H9 (cell line): ENCODE measurements at regions not wholly inside any gene's neighbourhood (a gene's known extent, or its start where the extent isn't known, plus 50 kb on each side); places are given as distances from the start of the nearest gene placed in this dataset.

Experiments used
- DNase-seq: peaks from one replicate; pipeline ENCODE4 v3.0.0-alpha.2; 2017
- H2AFZ ChIP-seq: one replicate; pipeline ENCODE4 v1.6.1; 2013; ENCODE audit warnings: mild to moderate bottlenecking, low read length, control low read depth, moderate library complexity
- H2AK5ac ChIP-seq: 2 replicates; pipeline ENCODE4 v1.6.1; 2013; ENCODE audit warnings: low read length, control low read depth, mixed read lengths; ENCODE audit not compliant: insufficient read length
- H2BK120ac ChIP-seq: one replicate; pipeline ENCODE4 v1.6.1; 2013; ENCODE audit warnings: low read depth, mild to moderate bottlenecking, low read length, control low read depth, inconsistent platforms; ENCODE audit not compliant: poor library complexity, severe bottlenecking
- H2BK12ac ChIP-seq: 2 replicates; pipeline ENCODE4 v1.6.1; 2013; ENCODE audit warnings: low read length, control low read depth, mixed read lengths, low read depth; ENCODE audit not compliant: insufficient read length
- H2BK15ac ChIP-seq: 2 replicates; pipeline ENCODE4 v1.6.1; 2013; ENCODE audit warnings: low read depth, low read length, control low read depth
- H2BK20ac ChIP-seq: one replicate; pipeline ENCODE4 v1.6.1; 2013; ENCODE audit warnings: low read depth, mild to moderate bottlenecking, low read length, control low read depth, inconsistent platforms; ENCODE audit not compliant: poor library complexity, severe bottlenecking
- H2BK5ac ChIP-seq: 2 replicates; pipeline ENCODE4 v1.6.1; 2013; ENCODE audit warnings: low read length, control low read depth, mixed read lengths; ENCODE audit not compliant: insufficient read length
- H3K14ac ChIP-seq: 2 replicates; pipeline ENCODE4 v1.6.1; 2013; ENCODE audit warnings: low read length, control low read depth; ENCODE audit not compliant: insufficient read depth
- H3K18ac ChIP-seq: 2 replicates; pipeline ENCODE4 v1.6.1; 2013; ENCODE audit warnings: low read depth, mild to moderate bottlenecking, mixed read lengths, low read length, control low read depth; ENCODE audit not compliant: insufficient read length
- H3K23ac ChIP-seq: 2 replicates; pipeline ENCODE4 v1.6.1; 2013; ENCODE audit warnings: low read length, control low read depth, mixed read lengths, low read depth; ENCODE audit not compliant: insufficient read length
- H3K23me2 ChIP-seq: 2 replicates; pipeline ENCODE4 v1.6.1; 2013; ENCODE audit warnings: low read depth, mild to moderate bottlenecking, mixed read lengths, low read length, control low read depth; ENCODE audit not compliant: insufficient read length, poor library complexity, severe bottlenecking
- H3K27ac ChIP-seq: 2 replicates; pipeline ENCODE4 v1.5.1; 2013; ENCODE audit warnings: low read length, control low read depth, mixed read lengths, low read depth; ENCODE audit not compliant: insufficient read length
- H3K27me3 ChIP-seq: 2 replicates; pipeline ENCODE4 v1.6.1; 2013; ENCODE audit warnings: low read length, control low read depth, inconsistent platforms; ENCODE audit not compliant: insufficient read depth
- H3K4ac ChIP-seq: 2 replicates; pipeline ENCODE4 v1.6.1; 2013; ENCODE audit warnings: low read depth, mild to moderate bottlenecking, control low read depth, inconsistent platforms, low read length, moderate library complexity
- H3K4me1 ChIP-seq: 2 replicates; pipeline ENCODE4 v1.6.1; 2013; ENCODE audit warnings: low read length, control low read depth, inconsistent platforms; ENCODE audit not compliant: insufficient read depth
- H3K4me2 ChIP-seq: 2 replicates; pipeline ENCODE4 v1.6.1; 2013; ENCODE audit warnings: low read length, control low read depth, mixed read lengths; ENCODE audit not compliant: insufficient read length, insufficient read depth
- H3K56ac ChIP-seq: 2 replicates; pipeline ENCODE4 v1.6.1; 2013; ENCODE audit warnings: low read depth, mild to moderate bottlenecking, mixed read lengths, low read length, control low read depth; ENCODE audit not compliant: insufficient read length
- H3K79me1 ChIP-seq: 2 replicates; pipeline ENCODE4 v1.6.1; 2013; ENCODE audit warnings: low read depth, mild to moderate bottlenecking, moderate library complexity, low read length, control low read depth, inconsistent platforms; ENCODE audit not compliant: insufficient read depth, poor library complexity, severe bottlenecking
- H3K79me2 ChIP-seq: 2 replicates; pipeline ENCODE4 v1.6.1; 2013; ENCODE audit warnings: low read length, control low read depth, inconsistent platforms; ENCODE audit not compliant: insufficient read depth
- H3K9ac ChIP-seq: 2 replicates; pipeline ENCODE4 v1.6.1; 2013; ENCODE audit warnings: low read length, control low read depth, mixed read lengths; ENCODE audit not compliant: insufficient read length; ENCODE audit errors: extremely low read depth
- H3K9me3 ChIP-seq: one replicate; pipeline ENCODE4 v1.6.1; 2013; ENCODE audit warnings: low read depth, low read length, inconsistent platforms; ENCODE audit not compliant: control insufficient read depth
- H3T11ph ChIP-seq: one replicate; pipeline ENCODE4 v1.6.1; 2013; ENCODE audit warnings: mild to moderate bottlenecking, low read length, control low read depth, inconsistent platforms
- H4K20me1 ChIP-seq: one replicate; pipeline ENCODE4 v1.6.1; 2013; ENCODE audit not compliant: control insufficient read depth, insufficient read length, insufficient read depth
- H4K5ac ChIP-seq: 2 replicates; pipeline ENCODE4 v1.6.1; 2013; ENCODE audit warnings: low read depth, mild to moderate bottlenecking, mixed read lengths, low read length, control low read depth; ENCODE audit not compliant: insufficient read length
- H4K8ac ChIP-seq: replicated peaks from 2 replicates; pipeline ENCODE4 v1.6.1; 2013; ENCODE audit warnings: low read length, control low read depth, mixed read lengths, low read depth; ENCODE audit not compliant: insufficient read length
- H4K91ac ChIP-seq: 2 replicates; pipeline ENCODE4 v1.6.1; 2013; ENCODE audit warnings: low read depth, mild to moderate bottlenecking, moderate library complexity, mixed read lengths, low read length, control low read depth; ENCODE audit not compliant: insufficient read length
- H3K27ac Mint-ChIP-seq, 3 experiments: 2 replicates in 2 of 3; 3 replicates in 1 of 3; pipeline ENCODE4 v1.8.0; 2020 to 2021; ENCODE audit warnings: mixed read lengths in 3 of 3, mild to moderate bottlenecking in 1 of 3, moderate library complexity in 1 of 3
- H3K27me3 Mint-ChIP-seq: 2 replicates; pipeline ENCODE4 v1.8.0; 2021; ENCODE audit warnings: low read depth, mild to moderate bottlenecking, moderate library complexity, mixed read lengths
- H3K36me3 Mint-ChIP-seq, 3 experiments: 2 replicates in 2 of 3; 3 replicates in 1 of 3; pipeline ENCODE4 v1.8.0; 2020 to 2021; ENCODE audit warnings: low read depth in 3 of 3, mixed read lengths in 3 of 3; ENCODE audit not compliant: insufficient read depth in 1 of 3
- H3K4me1 Mint-ChIP-seq, 2 experiments: 2 replicates each; pipeline ENCODE4 v1.8.0; 2020; ENCODE audit warnings: mixed read lengths in 2 of 2
- H3K4me3 Mint-ChIP-seq, 2 experiments: 2 replicates in 1 of 2; 3 replicates in 1 of 2; pipeline ENCODE4 v1.8.0; 2020 to 2021; ENCODE audit warnings: mild to moderate bottlenecking in 2 of 2, mixed read lengths in 2 of 2, moderate library complexity in 1 of 2
- H3K9me3 Mint-ChIP-seq, 2 experiments: 2 replicates in 1 of 2; 3 replicates in 1 of 2; pipeline ENCODE4 v1.8.0; 2020; ENCODE audit warnings: mild to moderate bottlenecking in 2 of 2, mixed read lengths in 2 of 2, moderate library complexity in 1 of 2
- CTCF ChIP-seq: fragments of 200-600 bp; sonication (generic); conservative IDR thresholded peaks from 3 replicates; pipeline ENCODE4 v1.8.0; 2021; ENCODE audit warnings: antibody characterized with exemption, mild to moderate bottlenecking
- WGBS: extraction: QIAGEN DNeasy Blood & Tissue Kit; methylation state at CpG from one replicate; pipeline ENCODE4 v1.1.7; 2013; ENCODE audit warnings: missing lambda C conversion rate, low lambda C conversion rate, mixed read lengths; ENCODE audit not compliant: insufficient read length; ENCODE audit errors: extremely low coverage; 5-methylcytosine and 5-hydroxymethylcytosine counted together

GRCh38 chr4:23970201-23970850 lies 80.5 kb upstream of the PPARGC1A start:
- H3K4me3 Mint-ChIP-seq: no peak overlapping the region
- no peaks in the 10 kb centered on the region for H3K9me3 ChIP-seq
- DNase-seq: no peak
- peaks cover 26 to 28% of the 10 kb centered on the region in 2 experiments for H3K4me1 Mint-ChIP-seq
- H3K9ac ChIP-seq: no peak overlapping the region
- no peaks in the 10 kb centered on the region for H3K79me1 ChIP-seq
- no peak overlapping the region for H3K4ac ChIP-seq
- no peak overlapping the region for H2BK5ac ChIP-seq
- H3K27me3 Mint-ChIP-seq: no peaks in the 10 kb centered on the region
- no peaks in the 10 kb centered on the region for H3K79me2 ChIP-seq
- no peak overlapping the region for H2BK120ac ChIP-seq
- no peak overlapping the region for H2AFZ ChIP-seq
- no peaks in the 10 kb centered on the region for H3K27me3 ChIP-seq
- no peak overlapping the region for H2BK20ac ChIP-seq
- H3K27ac ChIP-seq: no peak overlapping the region
- no peaks in the 10 kb centered on the region for H3K4me1 ChIP-seq
- H3K27ac Mint-ChIP-seq: no peak overlapping the region
- no peak overlapping the region for H4K5ac ChIP-seq
- TF ChIP-seq CTCF: no peak
- H3K23me2 ChIP-seq: no peaks in the 10 kb centered on the region
- H4K20me1 ChIP-seq: no peaks in the 10 kb centered on the region
- no peak overlapping the region for H2BK15ac ChIP-seq
- no peak overlapping the region for H3K56ac ChIP-seq
- no peaks in the 10 kb centered on the region; a peak in 1 of 7 replicates for H3K36me3 Mint-ChIP-seq
- no peak overlapping the region for H2BK12ac ChIP-seq
- WGBS: no CpG with 5 or more reads among the region's 6 CpGs
- H3K18ac ChIP-seq: no peak overlapping the region
- H3K9me3 Mint-ChIP-seq: no peaks in the 10 kb centered on the region; a peak in 1 of 5 replicates
- H4K91ac ChIP-seq: no peak overlapping the region
- no peak overlapping the region for H2AK5ac ChIP-seq
- H3K23ac ChIP-seq: no peak overlapping the region
- H3T11ph ChIP-seq: no peak overlapping the region
- H4K8ac ChIP-seq: no peak overlapping the region
- H3K14ac ChIP-seq: no peak overlapping the region
- H3K4me2 ChIP-seq: no peak overlapping the region
